VCaP (cell line): ENCODE measurements at regions not wholly inside any gene's neighbourhood (a gene's known extent, or its start where the extent isn't known, plus 50 kb on each side); places are given as distances from the start of the nearest gene placed in this dataset.
"Not testable (repeated sequence)": the region's sequence is repeated elsewhere in the genome, so short reads cannot be mapped to it uniquely, and the experiment has no call there.

Source experiments
- H3K27ac ChIP-seq: fragments of 450-650 bp; 2 replicates; pipeline ENCODE4 v1.5.1; 2017
- CTCF ChIP-seq: fragments of 450-650 bp; conservative IDR thresholded peaks from 2 replicates; pipeline ENCODE4 v1.5.1; 2017; ENCODE audit warnings: mild to moderate bottlenecking, moderate library complexity

- no peak overlapping the region for H3K27ac ChIP-seq
- no peak for TF ChIP-seq CTCF
These were observed 464.5 kb upstream of the ZMIZ1 start for GRCh38 chr10:78604286-78604685.

GRCh38 chr10:78604721-78605120, 464.0 kb upstream of the ZMIZ1 start:
- no peak overlapping the region for H3K27ac ChIP-seq
- TF ChIP-seq CTCF = no peak

GRCh38 chr10:78605800-78606350, 462.9 kb upstream of the ZMIZ1 start:
- no peak for TF ChIP-seq CTCF
- H3K27ac ChIP-seq = no peak overlapping the region

GRCh38 chr10:78606766-78607165, 462.0 kb upstream of the ZMIZ1 start:
- not testable (repeated sequence) for H3K27ac ChIP-seq

GRCh38 chr10:78609976-78610375, 458.8 kb upstream of the ZMIZ1 start:
- H3K27ac ChIP-seq = no peak overlapping the region
- no peak for TF ChIP-seq CTCF

GRCh38 chr10:78613132-78613531, 455.6 kb upstream of the ZMIZ1 start:
- no peak for TF ChIP-seq CTCF
- no peak overlapping the region for H3K27ac ChIP-seq

GRCh38 chr10:78614267-78614666, 454.5 kb upstream of the ZMIZ1 start:
- TF ChIP-seq CTCF = no peak
- no peak overlapping the region for H3K27ac ChIP-seq

- no peak overlapping the region for H3K27ac ChIP-seq
- TF ChIP-seq CTCF = no peak
These were observed 454.0 kb upstream of the ZMIZ1 start for GRCh38 chr10:78614744-78615143.
